NT2/D1 (cell line): ENCODE measurements at regions not wholly inside any gene's neighbourhood (a gene's known extent, or its start where the extent isn't known, plus 50 kb on each side); places are given as distances from the start of the nearest gene placed in this dataset.

Experiments
- SUZ12 ChIP-seq: IDR thresholded peaks from 2 replicates; pipeline ENCODE4 v1.6.1; 2011; ENCODE audit not compliant: insufficient read length, insufficient read depth; ENCODE audit errors: extremely low read depth
- YY1 ChIP-seq: IDR thresholded peaks from 2 replicates; pipeline ENCODE4 v1.6.1; 2011; ENCODE audit not compliant: insufficient read length, insufficient read depth

DNA sequence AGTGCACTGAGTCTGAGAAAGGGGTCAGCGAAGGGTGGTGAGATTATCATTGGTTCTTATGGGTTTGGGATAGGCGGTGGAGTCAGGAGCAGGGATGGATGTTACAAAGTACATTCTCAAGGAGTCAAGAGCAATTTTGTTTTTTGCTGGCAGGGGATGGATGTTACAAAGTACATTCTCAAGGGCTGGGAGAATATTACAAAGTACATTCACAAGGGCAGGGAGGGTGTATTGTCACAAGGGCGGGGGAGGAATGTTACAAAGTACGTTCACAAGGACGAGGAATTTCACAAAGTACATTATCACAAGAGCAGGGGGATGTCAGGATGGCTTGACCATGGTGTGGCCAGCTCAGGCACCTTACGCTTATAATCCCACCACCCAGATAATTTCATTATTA, 59.3 kb upstream of the FAM89A start:
- TF ChIP-seq SUZ12 (no peak), YY1 (no peak)
